ENCODE measurements at regions not wholly inside any gene's neighbourhood (a gene's known extent, or its start where the extent isn't known, plus 50 kb on each side); places are given as distances from the start of the nearest gene placed in this dataset.
"Not testable (repeated sequence)": the region's sequence is repeated elsewhere in the genome, so short reads cannot be mapped to it uniquely, and the experiment has no call there.

DNA sequence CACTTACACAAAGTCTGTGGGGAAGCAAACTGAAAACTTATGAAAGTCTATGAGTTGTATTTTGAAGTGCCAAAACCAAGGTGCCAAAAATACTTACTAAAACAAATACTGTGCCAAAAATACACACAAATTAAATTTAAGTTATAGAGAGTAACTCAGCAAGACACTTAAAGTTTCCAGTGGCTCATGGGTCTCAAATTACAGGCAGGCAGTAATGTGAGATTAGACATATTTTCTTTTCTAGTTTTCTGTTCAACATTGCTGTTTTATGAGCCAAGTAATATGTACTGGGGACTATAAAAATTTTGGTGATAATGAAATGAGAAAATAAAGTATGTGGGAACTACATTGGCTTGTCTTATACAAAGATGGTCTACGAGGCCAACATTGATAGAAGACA, 172.2 kb upstream of the SNX2 start:
- DNase-seq = no peak

DNA sequence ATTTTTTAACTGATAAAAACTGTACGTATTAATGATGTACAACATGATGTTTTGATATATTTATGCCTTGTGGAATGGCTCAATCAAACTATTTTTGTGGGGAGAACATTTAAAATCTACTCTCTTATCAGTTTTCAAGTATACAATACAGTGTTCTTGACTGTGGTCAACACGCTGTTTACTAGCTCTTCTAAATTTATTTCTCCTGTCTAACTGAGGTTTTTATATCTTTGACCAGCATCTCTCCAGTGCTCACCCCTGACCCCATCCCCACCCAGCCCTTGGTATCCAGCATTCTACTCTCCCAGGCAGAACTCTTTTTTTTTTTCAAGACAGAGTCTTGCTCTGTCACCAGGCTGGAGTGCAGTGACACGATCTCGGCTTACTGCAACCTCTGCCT, 169.6 kb upstream of the SNX2 start:
- no peak for DNase-seq

DNA sequence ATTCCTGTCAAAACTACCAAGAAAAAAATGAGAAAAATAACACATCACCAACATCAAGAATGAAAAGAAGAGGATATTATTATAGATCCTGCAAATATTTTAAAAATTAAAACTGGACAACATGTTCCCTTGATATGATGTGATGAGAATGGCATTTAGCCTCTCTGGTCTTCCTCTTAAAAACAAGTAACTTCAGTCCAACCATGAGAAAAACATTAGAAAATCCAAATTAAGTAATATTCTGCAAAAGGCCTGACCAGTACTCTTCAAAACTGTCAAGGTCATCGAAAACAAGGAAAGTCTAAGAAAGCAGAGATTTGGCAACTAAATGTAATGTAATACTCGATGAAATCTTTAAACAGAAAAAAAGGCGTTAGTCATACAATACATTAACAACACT, 167.1 kb upstream of the SNX2 start:
- DNase-seq = no peak

DNA sequence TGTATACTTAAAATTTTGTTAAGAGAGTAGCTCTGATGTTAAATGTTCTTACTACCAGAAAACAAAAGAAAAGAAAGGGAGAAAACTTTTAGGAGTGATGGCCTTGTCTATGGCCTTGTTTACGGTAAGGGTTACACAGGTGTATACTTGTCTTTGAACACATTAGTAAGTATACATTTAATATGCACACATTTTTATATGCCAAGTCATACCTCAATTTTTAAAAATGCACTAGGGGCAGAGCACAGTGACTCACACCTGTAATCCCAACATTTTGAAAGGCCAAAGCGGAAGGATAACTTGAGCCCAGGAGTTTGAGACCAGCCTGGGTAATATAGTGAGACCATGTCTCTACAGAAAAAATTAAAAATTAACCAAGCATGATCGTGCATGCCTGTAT, 166.7 kb upstream of the SNX2 start:
- DNase-seq = no peak

DNA sequence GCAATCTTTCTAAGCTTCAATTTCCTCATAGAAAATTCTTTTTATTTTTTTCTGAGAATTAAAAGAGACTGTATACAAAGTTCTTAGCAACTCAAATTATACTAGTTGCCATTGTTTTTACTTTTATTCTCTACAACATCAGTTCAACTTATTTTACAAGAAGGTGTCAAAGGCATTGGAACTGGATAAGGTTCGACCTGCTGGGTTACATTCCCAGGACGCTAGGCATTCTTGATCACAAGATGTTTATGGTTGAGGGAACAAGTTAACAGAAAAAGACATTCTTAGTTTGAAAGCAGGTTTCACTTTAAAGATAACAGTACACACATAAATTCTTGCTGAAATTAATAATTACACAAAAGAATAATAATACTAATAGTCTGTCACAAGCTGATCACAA, 163.5 kb upstream of the SNX2 start:
- no peak for DNase-seq

DNA sequence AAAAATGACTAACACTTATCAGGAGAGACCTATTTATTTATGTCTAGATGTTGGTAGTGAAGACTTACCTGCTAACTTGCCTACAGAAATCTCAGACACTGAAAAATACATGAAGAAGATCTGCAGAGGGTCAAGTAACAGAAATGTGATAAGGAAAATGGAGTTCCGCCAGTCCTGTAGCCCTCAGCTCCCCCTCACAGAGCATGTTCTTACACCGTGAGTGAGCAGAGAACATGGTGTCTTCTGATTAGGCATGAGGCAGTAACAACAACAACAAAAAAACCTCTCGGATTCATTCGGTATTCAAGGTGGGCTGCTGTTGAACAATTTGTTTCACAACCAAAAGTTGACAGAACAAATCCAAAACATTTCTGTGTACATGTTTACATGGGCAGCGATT, 162.0 kb upstream of the SNX2 start:
- no peak for DNase-seq

DNA sequence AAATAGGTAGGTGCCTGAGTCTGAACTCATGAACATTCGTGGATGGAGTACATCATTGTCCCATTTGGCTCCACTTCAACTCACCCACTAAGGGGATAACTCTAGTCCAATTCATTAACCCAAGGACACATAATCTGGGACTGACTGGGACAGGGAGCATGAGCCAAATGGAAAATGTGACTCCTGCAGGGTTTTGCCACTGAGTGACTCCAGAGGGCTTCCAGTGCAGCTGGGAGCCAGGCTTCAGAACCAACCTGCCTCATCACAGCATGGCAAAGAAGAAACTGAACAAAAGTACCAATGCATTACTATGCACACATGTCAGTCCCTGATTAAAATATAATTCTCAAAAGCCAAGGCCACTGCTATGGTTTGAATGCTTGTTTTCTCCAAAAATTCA, 159.7 kb upstream of the SNX2 start:
- no peak for DNase-seq

DNA sequence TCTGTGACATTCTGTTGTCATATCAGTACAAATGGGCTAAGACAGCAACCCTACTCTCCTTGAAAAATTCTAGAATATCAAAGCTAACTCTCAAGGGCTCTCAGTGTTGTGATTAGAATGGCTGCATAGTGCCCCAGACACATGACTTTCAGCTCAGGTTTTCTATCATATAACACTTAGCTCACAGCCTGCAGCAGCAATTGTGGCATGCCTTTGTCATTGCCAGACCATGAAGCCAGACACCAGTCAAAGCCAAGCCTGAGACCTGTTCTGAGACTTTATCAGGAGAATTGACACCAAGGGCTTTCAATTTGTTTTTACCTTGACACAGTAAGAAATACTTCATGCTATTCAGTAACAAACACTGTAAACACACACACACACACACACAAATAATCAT, 159.0 kb upstream of the SNX2 start:
- no peak for DNase-seq

DNA sequence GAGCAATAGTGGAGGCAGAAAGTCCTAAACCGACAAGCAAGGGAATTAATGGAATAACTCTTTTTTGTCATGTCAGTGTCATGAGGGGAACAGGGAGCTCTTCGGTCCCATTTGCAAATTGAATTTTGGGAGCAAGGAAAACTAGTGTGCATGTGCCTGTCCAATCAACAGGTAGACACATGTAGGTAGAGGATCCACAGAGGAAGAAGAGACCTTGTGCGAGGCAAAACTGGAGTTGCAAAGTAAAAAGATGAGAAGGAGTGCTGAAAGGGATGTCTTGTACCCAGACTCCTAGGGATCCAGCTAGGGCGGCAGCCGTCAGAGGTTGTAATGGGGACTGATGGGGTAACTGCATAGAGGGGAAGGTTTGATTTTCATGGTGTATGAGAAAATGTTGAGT, 156.8 kb upstream of the SNX2 start:
- DNase-seq = not testable (repeated sequence)

DNA sequence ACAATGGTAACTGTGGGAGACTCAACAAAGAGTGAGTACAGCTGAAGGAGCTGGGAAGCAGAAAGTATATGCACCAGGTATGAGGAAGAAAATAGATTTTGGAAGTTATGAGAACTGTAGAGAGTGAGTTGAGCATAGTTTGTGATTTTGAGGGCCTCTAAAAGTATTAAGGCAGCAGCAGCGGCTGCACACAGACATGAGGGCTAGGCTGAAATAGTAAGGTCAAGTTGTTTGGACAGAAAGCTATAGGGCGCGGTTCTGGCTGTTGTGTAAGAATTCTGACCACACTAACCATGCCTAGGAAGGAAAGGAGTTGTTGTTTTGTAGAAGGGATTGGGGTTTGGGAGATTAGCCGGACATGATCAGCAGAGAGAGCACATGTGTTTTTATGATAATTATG, 154.1 kb upstream of the SNX2 start:
- DNase-seq = not testable (repeated sequence)

DNA sequence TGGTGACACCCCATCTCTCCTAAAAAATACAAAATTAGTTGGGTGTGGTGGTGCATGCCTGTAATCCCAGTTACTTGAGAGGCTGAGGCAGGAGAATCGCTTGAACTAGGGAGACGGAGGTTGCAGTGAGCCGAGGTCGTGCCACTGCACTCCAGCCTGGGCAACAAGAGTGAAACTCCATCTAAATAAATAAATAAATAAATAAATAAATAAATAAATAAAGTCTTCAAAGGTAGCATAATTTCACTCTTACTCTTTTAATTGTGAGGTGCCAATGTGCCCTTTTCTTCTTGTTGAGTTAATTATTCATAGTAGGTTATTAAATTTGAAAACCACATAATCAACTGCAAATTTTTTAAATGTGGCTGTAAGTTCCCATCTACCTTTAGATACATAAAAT, 146.2 kb upstream of the SNX2 start:
- not testable (repeated sequence) for DNase-seq

DNA sequence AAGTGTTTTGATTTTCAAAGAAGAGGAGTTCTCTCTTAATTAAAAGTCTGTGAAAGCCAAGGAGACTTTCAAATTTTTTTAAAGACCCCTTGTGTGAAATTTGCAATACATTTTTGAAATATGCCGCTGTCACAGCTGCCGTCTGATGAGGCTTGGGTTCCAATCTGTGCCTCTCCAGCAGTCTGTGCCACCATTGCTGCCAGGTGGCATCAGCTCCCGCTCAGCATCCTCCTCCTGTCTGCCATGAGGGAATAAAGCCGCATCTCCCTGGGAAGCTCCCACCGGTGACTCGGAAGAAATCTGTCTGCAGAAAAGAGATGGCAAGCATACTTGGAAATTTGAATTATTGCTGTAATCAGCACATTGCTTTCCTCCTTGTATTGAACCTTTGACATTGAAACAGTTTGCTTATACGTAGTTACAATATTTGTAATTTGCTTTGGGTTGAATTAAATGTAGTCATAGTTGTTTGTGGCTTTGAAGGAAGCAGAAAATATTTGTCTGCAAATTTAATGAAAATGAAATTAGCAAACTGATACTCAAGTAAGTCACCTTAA, 145.7 kb upstream of the SNX2 start:
- no peak for DNase-seq

DNA sequence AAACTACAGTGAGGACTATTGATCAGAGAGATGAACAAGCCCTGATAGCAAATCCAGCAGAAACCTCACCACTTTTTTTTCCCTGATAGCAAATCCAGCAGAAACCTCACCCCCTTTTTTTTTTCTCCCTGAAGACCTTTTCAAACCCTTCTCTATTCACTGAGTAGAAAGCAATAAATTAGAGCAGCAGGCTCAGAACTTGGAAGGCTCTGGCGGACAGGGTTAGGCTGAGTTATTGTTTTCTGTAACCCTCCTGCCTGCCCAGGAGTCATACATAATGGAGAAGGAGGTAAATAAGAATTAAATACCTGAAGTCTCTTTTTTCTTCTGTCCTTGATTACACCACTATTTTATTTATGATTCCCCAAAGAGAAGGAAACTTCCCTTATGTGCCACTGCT, 136.3 kb upstream of the SNX2 start:
- DNase-seq = no peak

DNA sequence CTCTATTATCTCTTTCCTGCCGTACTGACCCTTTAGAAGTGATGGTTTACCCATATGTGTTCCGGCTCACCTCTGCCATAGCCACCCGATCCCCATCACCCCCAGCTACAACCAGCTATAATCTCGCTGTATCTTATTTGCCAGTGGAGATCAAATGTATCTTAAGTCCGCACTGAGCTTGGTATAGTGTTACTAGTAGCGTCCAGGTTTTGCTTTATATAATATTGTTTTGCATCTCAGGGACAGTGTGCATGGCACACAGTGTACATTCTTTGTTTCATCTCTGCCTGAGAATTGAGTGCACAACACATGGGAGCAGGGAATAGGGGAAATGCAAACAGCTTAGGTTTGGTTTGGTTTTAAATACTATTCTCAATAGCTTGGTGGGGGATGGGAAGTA, 135.8 kb upstream of the SNX2 start:
- no peak for DNase-seq

DNA sequence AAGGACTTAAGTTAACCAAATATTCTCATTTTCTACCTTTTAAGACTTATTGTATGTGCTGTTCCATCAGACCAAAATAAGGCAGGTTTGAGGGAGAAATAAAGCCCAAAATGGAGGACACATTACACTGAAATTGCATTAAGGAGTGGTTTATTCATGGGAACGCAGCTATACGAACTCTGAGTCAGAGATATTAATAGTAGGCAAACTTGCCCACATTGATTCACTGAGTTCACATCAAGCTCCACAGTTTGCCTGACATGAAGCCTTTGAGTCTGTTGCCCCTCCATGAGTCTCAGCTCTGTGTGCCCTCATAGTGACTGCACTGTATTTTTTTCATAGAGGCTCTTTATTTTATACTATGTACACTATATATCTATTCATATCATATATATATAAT, 135.0 kb upstream of the SNX2 start:
- no peak for DNase-seq

DNA sequence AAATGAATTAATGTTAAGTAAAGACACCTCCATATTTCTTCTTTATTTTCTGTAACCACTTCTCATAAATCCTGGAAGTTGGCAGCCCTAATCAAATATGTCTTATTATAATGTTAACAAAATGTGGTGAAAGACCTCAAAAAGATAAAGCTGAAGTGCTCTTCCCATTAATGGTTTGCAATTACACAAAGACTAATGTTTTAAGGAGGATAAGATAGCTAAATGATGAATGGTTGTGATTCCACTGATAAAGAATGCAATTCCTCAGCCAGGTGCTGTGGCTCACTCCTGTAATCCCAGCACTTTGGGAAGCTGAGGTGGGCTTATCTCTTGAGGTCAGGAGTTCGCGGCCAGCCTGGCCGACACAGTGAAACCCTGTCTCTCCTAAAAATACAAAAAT, 125.8 kb upstream of the SNX2 start:
- DNase-seq = no peak

DNA sequence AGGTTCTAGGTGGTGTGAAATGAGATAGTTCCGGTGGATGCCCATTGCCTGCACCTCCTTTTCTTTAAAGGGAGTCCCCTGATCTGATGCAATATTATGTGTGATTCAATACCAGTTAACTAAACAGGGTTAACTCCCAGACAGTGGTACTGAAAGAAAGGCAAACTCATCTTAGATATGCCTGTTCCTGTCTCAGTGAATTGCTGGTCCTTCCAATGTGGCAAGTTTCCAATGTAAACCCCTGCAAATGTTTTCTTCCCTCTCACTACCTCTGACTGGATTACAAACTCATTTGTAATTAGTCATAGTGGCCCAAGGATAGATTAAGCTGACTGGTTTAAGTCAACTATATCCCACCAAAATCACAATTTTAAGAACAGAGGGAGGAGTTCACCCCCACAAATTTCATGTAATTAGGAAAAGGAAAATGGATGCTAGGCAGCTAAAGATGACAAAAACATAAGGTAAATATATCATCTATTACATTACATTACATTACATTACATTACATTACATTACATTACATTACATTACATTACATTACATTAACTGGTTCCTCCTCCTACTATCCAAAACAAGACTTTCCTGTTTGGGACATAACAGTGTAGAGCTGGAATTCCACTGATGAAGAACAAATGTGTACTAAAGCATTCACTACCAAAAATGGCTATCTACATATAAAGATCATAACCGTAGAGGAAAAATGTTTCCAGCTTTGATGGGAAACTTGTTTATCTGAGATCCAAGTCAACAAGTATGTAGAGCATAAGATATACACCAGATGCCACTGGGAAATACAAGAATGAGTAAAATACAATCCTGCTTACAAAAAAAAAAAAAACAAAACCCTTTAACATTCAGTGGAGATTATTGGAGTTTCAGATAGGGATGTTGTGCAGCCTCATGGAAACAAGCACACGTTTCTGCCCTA, 121.5 kb upstream of the SNX2 start:
- DNase-seq = no peak

DNA sequence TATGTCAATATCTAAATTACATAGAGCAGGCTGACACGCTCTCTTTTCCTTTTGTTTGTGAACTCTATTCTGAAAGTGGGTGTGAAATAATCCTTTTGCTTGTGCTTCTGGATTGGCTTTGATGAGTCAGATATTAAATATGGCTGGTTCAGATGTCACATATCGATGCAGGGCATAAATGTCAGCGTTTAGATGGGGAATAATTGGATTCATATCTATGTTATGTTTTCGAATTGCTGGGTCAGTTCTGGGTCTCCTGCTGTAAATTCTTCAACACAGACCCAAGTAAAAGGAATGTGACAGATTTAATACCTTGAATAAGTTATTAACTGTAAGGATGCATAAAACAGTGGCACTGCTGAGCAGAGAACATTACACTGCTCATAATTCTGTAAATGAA, 118.7 kb upstream of the SNX2 start:
- DNase-seq = no peak

DNA sequence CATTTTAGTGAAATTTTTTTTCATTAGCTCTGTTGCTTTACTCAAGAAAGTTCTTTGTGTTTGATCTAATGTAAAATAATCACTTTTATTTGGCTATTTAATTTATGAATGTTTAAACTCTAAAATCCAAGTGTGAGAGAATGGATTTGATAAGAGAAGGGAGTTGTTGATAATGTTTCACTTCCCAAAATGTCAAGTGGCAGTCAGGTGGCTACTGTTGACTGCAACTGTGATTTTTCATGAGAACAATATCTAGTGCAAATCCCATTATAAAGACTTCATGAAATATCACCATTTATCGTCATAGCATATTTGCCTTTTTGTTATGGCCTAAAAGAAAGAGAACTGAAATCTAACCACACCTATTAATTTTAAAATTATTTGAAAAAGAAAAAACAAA, 118.3 kb upstream of the SNX2 start:
- DNase-seq = no peak

DNA sequence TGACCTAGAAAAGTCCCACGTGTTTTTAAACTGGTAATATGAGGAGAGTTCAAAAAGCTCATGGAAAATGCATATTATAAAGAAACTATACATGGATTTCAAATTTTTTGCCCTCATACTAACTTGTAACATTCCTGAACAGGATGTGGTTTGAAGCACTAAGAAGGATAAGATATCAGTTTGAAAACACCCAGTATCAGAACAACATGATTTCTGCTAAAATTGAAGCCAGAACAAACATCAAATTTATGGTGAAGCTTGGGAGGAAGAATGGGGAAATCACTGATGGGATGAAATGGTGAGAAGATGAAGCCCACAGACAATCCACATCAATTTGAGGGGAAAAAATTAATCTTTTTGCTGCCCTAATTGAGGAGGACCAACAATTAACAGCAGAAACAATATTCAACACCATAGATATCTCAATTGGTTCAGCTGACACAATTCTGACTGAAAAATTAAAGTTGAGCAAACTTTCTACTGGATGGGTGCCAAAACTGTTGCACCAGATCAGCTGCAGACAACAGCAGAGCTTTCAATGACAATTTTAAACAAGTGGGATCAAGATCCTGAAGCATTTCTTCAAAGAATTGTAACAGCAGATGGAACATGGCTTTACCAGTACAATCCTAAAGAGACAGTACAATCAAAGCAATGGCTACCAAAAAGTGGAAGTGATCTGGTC, 113.2 kb upstream of the SNX2 start:
- DNase-seq = no peak

DNA sequence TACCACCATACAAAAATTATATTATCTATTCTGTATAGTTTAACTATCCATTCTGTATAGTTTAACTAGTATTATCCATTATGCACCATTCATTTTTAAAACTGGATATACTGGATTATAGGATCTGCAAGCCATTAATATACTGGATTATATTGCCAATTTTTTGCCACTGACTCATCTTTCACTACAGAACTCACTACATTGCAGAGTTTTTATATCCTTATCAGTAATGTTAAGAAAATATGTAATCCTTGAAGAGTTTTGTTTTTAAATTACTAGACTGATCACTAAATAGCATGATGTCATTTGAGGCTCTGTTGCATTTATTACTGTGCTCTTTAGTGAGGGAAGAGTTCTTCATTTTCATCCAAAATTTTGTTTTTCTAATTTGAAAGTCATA, 109.8 kb upstream of the SNX2 start:
- DNase-seq = no peak

DNA sequence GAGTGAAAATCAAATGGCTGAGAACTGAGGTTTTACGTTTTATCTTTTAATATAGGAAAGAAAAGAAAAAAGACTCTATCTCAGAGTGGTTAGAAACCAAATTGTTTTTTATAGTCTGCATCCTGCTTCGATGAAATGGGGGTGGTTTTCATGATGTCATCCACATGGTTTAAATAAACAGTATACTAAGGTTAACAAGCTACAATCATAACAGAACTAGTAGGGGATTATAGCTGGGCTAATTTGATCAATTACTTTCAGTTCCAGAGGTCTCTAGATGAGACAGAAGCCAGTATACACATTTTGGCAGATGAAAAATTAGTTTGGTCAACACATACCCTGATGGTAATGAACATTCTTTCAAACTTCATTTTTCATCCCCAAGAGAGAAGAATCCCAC, 106.3 kb upstream of the SNX2 start:
- no peak for DNase-seq

DNA sequence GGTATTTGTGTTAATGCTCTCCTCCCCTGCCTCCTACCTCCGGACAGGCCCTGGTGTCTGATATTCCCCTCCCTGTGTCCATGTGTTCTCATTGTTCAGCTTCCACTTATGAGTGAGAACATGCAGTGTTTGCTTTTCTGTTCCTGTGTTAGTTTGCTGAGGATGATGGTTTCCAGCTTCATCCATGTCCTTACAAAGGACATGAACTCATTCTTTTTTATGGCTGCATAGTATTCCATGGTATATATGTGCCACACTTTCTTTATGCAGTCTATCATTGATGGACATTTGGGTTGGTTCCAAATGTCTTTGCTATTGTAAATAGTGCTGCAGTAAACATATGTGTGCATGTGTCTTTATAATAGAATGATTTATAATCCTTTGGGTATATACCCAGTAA, 105.2 kb upstream of the SNX2 start:
- not testable (repeated sequence) for DNase-seq

DNA sequence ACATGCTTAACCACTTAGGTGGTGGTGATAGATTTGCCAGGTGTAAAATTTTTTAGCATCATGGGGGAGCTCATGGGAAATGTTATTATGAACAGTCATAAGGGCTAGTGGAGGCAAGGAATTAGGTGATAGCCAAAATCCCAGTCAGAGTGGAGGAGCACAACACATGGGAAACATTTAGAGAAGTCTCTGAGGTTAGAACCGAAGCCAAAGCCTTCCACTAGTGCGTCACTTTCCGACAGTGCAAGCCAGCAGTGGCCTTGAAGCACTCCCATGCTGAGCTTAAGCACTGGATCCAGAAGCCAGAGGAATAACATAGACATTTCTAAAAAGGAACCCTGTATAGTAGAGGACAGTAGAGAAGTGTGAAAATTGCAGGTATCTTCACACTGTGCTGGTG, 101.5 kb upstream of the SNX2 start:
- no peak for DNase-seq
